Limb (tissue), 2 donors: ENCODE measurements at regions not wholly inside any gene's neighbourhood (a gene's known extent, or its start where the extent isn't known, plus 50 kb on each side); places are given as distances from the start of the nearest gene placed in this dataset.
"Not testable (repeated sequence)": the region's sequence is repeated elsewhere in the genome, so short reads cannot be mapped to it uniquely, and the experiment has no call there.

Experiments
- DNase-seq, 2 donors: peaks; one replicate each; pipeline ENCODE4 v3.0.0-alpha.2; 2016; ENCODE audit errors: extremely low spot score in 2 of 2

DNA sequence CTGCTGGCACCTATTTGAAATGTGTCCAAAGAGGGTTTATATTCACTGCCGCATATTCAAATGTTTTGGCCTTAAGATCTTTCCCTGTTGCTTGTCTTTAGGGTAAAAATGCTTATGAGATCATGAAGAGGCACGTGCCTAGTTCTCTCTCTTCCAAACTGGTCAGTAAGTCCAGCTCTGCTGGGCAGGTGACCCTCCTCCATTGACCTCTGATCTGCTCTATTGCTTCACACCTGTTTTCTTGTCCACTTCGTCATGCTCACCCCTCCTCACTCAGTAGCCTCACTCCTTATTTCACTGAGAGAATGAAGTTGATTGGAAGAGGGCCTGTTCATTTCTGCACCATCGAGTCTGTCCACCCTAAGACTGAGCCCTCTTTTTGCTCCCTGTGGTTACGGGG is 140.5 kb upstream of the COBL start:
- no peak for DNase-seq

DNA sequence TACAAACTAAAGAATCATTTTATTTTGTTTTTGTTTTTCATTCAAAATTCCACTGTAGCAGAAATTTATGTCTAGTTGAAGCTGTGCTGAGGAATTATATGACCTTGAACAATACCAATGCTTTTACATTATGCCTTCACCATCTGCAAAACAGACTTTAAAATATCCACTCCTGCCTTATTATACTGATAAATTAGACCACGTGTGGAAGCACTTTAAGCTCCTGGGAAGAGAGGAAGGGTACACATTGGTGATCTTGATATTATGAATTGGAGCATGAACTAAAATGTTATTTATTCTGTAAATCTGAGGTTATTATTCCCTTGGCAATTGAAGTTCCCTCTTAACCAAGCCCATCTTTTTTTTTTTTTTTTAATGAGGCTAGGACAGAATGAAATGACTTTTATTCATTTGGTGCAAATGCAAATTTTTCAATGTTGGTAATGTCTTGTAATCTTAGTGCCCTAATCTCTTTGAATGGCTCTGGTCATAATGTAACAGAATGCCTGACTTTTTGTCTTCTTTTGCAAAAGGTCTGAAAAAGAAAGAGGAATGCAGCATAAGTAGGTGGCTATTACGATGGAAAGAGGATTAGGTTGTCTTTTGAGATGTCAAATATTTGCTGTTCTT is 139.9 kb upstream of the COBL start:
- no peak for DNase-seq

DNA sequence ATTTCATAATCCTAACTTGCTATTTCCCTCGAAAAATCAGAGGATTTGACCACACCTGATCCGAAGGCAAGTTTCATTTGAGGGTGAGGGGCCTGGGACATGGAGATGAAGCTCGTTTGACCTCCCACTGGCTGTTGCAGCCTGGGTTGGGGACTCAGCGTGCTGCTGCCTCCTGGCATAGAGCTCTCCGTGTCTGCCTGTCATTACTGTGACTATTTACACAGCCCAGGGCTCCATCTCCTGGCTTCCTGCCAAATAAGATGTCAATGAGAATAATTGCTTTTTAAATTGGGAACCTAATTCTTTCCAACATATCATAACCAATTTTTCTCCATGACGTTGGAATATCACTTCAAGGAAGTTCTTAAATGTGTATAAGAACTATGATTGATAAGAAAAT is 139.3 kb upstream of the COBL start:
- no peak for DNase-seq

DNA sequence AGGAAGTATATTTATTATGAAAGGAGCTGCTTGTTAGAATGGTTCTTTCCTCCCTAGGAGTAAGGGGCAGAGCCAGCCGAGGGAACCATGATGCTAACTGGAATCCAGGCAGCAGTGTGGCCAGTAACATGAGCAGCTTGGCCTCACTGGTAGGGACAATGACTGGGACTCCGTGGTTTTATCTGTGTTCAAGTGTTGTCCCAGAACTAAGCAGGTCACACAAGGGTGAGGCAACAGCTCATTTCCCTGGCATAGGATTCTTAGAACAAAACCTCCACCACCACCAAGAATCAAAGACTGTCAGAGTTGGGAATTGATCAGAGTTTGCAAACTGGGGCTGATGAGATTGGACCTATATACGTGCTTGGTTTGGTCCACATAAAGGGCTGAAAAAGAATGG is 138.9 kb upstream of the COBL start:
- no peak for DNase-seq

DNA sequence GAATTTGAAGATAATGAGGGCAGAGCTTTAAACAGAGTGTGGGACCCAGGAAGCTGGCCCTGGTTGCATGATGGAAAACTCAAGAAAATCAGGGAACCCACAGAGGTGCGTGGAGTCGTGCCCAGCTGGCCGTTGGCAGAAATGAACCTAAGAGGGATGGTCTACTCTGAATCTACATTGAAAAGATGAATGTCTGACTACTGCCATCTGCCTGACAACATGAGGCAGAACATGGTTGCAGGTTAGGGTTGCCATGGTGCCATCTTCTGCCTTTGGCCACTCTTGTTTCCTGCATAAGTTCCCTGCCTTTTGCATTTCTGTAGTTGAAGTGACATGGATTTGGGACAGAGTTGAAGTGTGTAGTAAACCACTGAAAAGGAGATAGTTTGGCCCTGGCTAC is 138.5 kb upstream of the COBL start:
- no peak for DNase-seq

DNA sequence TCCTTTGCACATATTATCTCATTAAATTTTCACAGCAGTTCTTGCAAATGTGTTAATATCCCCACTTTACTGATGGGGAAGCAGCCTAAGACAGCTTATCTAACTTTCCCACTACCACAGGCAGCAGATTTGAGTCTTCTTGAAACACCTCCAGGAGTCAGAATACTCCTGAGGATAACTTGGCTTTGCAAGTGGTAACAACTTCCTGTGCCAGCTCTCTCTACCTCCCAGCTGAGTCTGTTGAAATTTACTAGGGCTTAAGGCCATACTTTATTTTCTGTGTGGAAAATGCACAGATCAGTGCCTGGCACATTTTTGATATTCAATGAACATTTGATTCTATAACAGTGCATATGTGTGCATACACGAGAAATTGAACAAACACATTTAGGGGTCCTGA is 136.1 kb upstream of the COBL start:
- no peak for DNase-seq

DNA sequence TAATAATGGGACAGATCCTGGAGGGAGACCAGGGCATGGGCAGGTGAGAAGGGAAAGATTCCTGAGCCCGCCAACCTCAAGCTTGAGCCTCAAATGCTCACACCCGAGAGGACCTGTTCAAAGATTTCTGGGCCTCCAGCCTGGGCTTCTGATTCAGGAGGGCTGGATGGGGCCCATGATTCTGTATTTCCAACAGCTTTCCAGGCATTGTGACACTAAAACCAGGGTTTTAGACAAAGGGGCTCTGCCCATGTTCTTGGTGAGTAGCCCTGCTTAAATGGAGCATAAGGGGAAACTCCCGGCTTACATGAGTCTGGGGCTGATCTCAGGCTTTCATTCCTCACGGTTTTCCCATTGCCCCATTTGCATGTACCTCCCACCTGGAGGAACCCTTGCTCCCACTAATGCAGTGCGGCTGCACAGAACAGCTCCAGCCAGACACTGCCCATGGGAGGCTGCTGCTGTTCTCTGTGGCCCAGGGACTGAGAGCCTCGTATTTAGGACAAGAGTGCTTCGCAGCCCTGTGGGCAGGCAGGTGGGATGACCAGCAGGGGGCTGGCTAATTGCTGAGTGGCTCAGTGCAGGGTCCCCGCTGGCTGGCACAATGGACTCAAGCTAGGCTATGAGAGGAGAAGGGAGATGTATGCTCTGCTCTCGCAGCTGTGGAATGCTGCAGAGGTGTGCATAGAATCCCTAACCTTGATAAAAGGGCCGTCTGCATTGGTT is 135.3 kb upstream of the COBL start:
- no peak for DNase-seq

DNA sequence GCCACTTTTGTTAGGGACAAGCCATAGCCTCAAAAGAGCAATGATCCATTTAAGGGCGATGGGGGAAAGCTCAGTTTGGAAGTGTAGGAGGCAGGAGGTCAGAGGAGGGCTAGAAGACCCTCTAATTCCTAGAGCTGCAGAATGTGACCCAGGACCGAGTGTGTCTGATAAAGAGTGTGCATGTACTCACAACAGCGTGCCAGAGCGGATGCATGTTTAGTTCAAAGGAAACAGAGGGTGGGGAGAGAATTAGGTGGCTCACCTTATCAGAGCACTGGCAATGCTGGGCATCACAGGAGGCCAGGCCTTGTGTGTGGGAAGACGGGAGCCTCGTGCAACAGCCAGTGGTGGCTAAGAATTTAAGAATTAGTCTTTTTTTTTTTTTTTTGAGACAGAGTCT is 133.9 kb upstream of the COBL start:
- DNase-seq, result no peak

DNA sequence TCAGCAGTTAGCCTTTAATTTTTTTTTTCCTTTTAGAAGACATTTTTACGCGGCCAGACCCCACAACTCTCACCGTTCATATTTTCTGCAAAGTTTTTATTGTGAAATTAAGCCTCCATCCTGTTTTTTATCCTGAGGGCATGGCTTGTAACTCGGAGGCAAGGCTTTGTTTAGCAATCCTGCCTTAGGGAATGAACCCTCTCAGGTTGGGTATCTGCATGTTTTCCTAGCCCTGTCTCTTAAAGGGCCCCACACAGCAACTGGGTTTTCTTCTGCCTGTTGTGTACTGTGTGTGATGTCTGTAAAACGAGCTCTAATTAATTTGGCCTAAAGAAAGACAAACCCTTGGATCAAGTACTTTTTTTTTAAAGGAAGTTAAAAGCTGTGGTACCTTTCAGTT is 130.2 kb upstream of the COBL start:
- no peak for DNase-seq

DNA sequence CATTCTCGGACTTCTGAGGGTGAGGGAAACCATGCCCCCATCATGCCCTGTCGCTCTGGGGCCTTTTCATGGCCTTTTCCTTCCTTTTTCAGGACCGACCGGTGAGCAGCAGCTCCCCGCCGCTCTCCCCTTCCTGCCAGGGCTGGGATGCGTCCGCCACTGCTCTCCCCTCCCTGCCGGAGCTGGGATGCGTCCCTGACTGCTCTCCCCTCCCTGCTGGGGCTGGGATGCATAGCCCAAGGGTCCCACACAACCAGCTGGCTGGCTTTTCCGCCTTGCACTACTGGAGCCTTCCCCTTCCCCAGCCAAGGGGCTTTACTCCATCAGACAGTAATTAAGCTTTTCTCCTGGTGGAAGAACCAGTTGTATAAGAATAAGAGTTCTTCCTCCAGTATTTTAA is 129.7 kb upstream of the COBL start:
- no peak for DNase-seq

DNA sequence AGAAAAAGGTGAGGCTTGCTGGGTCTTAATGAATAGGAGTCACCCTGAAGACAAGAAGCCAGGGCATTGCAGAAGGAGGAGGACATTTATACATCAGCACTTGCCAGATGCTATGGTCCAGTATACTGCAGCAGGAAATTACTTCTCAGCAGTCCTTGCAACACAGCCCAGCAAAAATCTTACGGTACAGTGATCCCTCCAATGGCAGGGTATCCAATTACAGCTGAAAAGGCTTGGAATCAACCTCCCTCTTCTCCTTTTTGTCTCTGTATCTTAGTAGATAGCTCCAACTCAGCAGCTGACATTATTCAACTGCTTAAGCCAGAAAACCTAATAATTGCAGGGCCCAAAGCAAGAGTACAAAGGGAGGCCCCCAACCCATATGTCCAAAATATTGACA is 128.3 kb upstream of the COBL start:
- DNase-seq, result no peak

DNA sequence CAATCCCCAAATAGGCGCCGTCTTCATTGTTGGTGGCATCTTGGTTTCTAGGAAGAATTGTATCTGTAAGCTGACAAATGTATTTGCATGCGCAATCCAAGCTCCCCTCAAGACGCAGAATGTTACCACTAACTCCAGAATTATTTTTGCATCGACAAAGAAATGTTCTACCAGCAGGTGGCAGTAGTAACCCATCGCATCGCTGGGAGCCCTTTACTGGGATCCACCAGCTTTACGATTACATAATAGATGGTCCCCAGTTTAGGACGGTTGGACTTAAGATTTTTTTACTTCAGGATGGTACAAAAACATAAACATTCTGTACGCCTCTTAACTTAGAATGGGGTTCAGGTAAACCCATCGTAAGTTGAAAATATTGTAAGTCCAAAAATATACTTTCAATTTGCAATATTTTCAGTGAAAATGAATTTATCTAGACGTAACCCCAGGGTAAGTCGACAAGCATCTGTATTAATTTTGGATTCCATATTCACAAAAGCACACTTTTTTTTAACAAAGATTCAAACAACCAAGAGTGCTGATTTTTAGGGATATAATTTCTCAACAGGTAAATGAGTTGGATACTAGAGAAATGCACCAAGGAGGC is 114.0 kb upstream of the COBL start:
- peak; percentile 52 to 76 for DNase-seq

DNA sequence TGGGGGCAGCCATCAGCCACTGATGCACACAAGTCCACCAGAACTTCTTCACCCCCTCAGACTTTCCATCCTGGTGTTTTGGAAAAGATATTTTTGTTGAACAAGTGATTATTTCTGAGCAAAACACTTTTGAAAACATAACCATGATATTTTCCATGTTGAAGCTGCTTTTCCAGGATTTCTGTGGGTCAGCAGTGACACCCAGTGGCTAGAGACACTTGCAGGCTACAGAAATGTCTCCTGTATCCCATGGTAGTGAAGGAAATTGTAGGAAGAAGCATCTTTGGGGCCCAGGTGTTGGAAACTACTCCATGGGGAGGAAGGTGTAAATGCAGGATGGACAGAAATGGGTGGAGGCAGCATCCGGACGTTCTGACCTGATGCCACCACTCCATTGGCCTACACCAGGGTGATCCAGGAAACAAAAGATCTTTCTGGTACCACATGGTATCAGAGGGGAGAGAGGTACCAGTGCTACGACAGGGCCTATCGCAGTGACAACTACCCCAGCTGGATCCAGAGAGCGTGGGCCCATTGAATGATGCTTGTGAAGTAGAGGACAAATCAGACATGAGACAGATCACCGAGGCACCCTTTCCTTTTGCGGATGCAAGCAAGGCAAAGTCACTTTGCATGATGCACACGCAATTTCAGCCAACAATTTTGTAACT is 111.7 kb upstream of the COBL start:
- DNase-seq, result no peak

DNA sequence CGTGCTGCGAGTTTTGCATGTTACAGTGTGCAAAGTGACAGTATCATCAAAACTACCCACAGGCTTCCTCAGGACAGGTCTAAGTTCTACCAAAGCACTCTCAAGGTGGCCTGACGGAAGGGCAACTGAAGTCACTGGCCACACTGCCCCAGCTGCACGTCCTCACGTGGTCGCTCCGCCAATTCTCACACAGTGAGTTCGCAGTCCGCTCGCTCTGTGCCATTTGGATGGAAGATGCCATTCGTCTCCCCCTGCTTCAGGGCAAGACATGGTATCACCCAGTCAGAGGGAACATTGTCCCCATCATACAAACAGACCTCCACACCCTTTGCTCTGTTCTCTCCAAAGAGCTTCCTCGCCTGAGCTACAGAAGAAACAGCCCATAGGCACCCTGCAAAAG is 109.6 kb upstream of the COBL start:
- no peak for DNase-seq

DNA sequence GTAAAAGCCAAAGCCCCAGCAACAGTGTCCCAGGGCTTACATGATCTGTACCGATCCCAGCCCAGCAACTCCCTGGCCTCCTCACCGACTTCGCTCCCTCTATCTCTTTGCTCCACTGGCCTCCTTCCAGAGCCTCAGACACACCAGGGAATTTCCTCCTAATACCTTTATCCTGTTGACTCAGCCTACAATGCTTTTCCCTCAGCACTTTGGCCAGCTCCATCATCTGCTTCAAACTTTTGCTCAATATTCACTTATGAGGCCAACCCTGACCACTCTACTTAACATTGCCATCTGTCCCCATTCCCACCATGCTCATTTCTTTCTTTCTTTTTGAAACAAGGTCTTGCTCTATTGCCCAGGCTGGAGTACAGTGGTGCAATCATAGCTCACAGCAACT is 93.3 kb upstream of the COBL start:
- DNase-seq, result not testable (repeated sequence)

DNA sequence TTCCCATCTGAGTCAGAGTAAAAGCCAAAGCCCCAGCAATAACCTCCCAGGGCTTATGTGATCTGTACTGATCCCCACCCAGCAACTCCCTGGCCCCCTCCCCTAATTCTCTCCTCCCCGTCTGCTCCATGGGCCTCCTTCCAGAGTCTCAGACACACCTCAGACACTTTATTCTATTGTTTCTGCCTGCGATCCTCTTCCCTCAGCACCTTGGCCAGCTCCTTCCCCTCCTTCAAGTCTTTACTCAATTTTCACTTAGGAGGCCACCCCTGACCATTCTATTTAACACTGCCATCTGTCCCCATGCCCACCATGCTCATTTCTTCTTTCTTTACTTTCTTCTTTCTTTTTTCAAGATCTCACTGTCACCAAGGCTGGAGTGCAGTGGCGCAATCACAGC is 81.0 kb upstream of the COBL start:
- not testable (repeated sequence) for DNase-seq

DNA sequence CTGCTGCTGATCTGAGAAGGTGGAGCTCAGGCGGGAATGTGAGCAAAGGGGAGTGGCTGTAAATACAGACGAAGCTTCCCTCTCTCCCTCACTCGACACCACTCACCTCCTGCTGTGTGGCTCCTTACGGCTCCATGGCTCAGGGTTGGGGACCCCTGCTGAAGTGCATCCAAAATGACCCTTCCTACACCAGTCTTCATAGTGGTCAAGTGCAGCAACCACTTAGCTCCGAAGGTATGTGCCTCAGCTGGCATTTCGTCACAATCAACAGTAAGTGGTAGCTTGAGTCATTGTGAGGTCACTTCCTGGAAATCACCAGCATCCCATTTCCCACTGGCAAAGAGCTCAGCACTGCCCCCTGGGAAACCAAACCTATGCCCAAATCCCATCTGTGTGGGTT is 76.4 kb upstream of the COBL start:
- DNase-seq, result not testable (repeated sequence)

DNA sequence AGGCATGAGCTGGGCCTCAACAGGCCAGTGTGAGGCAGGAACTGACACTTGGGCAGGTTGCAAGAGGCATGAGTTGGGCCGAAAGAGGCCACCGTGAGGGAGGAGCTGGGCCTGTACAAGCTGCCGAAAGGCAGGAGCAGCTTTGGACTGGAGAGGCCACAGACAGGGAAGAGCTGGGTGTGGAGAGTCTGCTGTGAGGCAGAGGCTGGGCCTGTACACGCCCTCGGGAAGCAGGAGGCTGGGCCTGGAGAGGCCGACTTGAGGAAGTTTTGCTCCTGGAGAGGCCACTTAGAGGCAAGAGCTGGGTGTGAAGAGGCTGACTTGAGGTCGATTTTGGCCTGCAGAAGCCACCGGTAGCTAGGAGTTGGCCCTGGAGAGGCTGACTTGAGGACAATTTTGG is 73.3 kb upstream of the COBL start:
- not testable (repeated sequence) for DNase-seq

DNA sequence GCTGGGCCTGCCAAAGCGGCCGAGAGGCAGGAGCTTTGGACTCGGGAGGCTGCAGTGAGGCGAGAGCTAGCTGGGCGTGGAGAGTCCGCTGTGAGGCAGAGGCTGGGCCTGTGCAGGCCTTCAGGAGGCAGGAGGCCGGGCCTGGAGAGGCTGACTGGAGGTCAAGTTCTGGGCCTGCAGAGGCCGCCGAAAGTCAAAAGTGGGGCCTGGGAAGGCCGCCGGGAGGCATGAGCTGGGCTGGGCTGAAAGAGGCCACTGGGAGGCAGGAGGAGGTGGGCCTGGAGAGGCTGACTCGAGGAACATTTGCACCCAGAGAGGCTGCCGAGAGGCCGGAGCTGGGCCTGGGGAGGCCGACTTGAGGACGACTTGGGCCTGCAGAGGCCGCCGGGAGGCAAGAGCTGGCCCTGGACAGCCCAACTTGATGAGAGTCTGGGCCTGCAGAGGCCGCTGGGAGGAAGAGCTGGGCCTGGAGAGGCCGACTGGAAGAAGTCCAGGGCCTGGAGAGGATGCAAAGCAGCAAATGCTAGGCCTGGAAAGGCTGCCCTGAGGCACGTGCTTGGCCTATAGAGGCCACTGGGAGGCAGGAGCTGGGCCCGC is 72.7 kb upstream of the COBL start:
- not testable (repeated sequence) for DNase-seq

DNA sequence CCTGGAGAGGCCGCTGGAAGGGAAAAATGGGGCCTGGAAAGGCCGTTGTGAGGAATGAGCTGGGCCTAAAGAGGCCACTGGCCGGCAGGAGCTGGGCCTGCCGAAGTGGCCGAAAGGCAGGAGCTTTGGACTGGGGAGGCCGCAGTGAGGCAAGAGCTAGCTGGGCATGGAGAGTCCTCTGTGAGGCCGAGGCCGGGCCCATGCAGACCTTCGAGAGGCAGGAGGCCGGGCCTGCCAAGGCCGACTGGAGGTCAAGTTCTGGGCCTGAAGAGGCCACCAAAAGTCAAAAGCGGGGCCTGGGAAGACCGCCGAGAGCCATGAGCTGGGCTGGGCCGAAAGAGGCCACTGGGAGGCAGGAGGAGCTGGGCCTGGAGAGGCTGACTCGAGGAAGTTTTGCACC is 71.6 kb upstream of the COBL start:
- not testable (repeated sequence) for DNase-seq

DNA sequence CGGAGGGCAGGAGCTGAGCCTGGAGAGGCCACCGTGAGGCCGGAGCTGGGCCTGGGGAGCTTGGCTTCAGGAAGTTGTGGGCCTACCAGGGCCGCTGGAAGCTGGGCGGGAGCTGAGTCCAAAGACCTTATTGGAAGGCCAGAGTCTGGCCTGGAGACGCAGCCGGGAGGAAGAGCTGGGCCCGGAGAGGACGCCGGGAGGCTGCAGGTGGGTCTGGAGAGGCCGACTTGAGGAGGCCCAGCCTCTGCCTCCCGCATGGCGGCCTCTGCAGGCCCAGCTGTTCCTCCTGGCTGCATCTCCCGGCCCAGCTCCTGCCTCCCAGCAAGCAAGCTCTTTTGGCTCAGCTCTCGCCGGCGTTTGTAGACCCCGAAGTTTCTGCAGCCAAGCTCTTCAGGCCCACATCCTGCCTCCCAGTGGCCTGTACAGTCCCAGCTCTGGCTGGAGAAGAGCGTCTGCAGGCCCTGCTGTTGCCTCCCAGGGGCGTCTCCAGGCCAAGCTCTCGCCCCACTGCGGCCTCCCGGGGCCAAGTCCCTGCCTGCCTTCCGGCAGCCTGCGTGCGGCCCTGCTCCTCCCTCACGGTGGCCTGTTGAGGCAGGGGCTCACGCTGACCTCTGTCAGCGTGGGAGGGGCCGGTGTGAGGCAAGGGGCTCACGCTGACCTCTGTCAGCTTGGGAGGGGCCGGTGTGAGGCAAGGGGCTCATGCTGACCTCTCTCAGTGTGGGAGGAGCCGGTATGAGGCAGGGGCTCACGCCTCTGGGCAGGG is 70.4 kb upstream of the COBL start:
- not testable (repeated sequence) for DNase-seq
